HG03565 (cell line): ENCODE measurements at regions not wholly inside any gene's neighbourhood (a gene's known extent, or its start where the extent isn't known, plus 50 kb on each side); places are given as distances from the start of the nearest gene placed in this dataset.
A peak's percentile ranks its signal among the peaks of the same experiment; 100 is the strongest.
"Not testable (repeated sequence)": the region's sequence is repeated elsewhere in the genome, so short reads cannot be mapped to it uniquely, and the experiment has no call there.

Experiments used
- ATAC-seq: cut with Tn5 transposase; IDR thresholded peaks from one replicate; pipeline ENCODE4 v1.9.1; 2021; ENCODE audit warnings: mild to moderate bottlenecking, moderate library complexity; ENCODE audit not compliant: unreplicated experiment

DNA sequence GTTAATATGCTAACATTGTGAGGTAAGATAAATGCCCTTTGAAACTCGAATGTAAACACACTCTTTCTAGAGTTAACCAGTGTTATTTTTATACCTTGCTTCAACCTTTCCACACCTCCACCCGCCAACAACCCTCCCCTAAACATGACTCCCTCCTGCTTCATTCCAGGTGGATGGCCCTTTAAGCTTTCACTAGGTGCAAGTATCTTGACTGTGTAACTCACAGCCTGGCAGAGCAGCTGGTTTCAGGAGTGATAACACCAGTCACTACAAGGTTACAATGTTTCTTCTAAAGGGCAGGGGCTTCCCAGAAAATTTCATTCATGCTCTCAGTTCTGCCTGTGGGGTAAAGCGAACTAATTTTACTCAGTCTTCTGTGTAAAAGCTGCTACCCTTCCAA lies 318.1 kb upstream of the FRG1 start:
- peak; percentile 56 for ATAC-seq

DNA sequence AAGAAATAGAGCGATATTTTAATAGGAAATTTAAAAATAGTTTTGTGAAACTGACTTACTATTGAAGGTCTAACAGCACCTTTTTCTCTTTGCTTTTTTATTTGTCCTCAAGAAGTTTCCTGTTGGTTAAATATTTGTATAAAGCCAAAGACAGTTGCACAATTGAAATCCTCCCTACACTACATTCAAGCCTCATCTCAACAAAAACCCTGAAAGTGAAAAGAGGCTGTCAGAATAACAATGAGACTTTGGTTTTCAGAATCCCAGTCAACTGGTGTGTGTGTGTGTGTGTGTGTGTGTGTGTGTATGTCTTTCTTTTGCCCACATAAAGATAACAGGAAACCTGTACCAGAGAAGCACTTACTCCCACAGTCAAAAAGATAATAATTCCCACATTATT lies 313.6 kb upstream of the FRG1 start:
- not testable (repeated sequence) for ATAC-seq

DNA sequence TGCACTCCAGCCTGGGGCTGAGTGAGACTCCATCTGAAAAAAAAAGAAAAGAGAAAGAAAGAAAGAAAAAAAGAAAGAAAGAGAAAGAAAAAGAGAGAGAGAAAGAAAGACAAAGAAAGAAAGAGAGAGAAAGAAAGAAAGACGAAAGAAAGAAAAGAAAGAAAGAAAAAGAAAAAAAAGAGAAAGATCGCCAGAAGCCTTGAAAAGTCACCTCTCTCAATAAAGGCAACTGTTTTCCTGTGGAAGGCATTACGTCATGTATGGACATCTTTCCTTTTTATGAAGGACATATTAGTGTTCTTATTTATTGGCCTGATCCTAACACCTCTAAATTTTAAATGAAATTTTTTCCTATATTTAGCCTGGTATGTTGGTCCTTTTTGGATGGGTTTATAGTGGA lies 310.9 kb upstream of the FRG1 start:
- ATAC-seq = not testable (repeated sequence)

DNA sequence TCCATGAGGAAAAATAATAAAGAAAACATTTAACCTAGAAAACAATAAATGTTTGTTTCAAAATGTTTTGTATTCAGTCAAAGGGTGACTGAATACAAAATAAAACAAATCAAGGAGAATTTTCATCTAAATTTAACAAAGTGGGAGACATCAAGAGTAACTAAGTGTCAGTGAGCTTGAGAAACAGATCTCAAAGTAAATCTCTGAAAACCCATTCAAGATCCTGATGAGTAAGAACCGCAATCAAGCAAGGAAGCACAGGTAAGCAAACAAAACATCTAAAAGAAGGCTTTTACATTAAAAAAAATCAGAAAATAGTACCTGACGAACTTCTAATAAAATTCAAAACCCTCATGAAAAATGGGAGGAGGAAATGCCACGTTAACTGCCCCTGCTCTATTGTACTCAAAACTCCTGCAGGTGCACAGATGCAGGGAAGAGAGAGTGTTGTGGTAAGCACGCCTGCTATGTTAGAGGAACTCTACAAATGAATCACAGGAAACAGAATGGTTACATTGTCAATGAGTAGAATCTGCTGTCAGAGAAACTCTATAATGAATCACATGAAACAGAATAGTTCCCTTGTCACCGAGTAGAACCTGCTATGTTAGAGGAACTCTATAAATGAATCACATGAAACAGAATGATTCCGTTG lies 309.6 kb upstream of the FRG1 start:
- peak; percentile 95 for ATAC-seq

GRCh38 chr4:189631568-189631916 lies 309.1 kb upstream of the FRG1 start:
- peak; percentile 25 for ATAC-seq

- ATAC-seq = not testable (repeated sequence)
Measured at GRCh38 chr4:189650436-189650835, 290.2 kb upstream of the FRG1 start.

GRCh38 chr4:189653130-189653653 lies 287.5 kb upstream of the FRG1 start:
- not testable (repeated sequence) for ATAC-seq

- not testable (repeated sequence) for ATAC-seq
Measured at GRCh38 chr4:189653983-189654382, 286.7 kb upstream of the FRG1 start.

DNA sequence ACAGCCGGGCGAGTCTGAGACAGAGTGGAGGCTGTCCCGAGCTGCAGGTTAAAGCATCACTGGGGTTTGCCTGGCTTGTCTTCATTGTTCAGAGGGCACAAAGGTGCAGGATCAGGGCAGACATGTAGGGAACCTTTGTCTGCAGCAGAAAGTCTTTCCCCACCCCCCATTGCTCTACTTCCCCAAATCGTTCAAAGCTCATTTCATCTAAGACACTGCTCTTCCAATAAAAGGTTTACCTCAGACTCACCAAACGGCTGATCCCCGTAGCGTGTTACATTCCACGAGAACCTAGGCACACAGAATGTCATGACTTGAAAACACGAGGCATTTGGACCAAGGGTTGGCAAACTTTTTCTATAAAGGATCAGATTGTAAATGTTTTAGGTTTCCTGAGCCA lies 286.3 kb upstream of the FRG1 start:
- ATAC-seq = not testable (repeated sequence)

- ATAC-seq = not testable (repeated sequence)
Measured at GRCh38 chr4:189655817-189656216, 284.9 kb upstream of the FRG1 start.

DNA sequence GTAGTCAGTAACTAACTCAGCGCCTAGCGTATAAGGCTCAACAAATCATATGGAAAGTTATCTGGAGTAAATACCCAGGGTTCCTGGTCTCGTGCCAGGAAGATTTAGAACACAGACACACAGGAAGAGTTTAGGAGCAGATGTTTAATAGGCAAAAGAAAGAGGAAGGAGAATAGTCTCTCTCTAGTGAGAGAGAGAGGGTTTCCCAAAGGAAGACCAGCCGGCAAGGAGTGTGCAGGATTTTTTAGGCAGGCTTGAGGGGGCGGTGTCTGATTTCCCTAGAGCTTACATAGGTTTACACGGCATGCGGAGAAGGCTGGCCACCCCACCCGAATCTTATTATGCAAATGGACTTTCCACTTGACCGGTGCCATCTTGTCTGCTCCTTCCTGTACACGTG lies 284.0 kb upstream of the FRG1 start:
- no peak for ATAC-seq

GRCh38 chr4:189658259-189658658 lies 282.4 kb upstream of the FRG1 start:
- ATAC-seq = not testable (repeated sequence)

DNA sequence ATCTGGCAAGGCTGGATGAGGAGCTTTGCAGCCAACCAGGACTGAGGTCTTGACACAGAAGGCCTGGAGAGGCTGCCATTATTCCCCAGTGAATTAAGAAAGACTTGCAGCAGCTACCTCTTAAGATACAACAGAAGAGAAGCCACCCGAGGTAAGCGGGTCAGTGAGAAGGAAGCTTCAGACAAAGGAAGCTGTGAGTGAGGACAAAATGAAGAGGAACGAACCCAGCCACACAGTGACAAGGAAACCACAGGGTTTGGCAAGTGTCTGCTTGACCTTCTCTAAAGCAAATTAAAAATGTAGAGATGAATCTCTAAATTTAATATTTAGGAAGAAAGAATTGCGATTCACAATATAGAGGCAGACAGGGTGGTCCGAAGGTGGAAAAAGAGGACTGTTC lies 281.8 kb upstream of the FRG1 start:
- ATAC-seq = not testable (repeated sequence)

GRCh38 chr4:189659287-189659686 lies 281.4 kb upstream of the FRG1 start:
- no peak for ATAC-seq

DNA sequence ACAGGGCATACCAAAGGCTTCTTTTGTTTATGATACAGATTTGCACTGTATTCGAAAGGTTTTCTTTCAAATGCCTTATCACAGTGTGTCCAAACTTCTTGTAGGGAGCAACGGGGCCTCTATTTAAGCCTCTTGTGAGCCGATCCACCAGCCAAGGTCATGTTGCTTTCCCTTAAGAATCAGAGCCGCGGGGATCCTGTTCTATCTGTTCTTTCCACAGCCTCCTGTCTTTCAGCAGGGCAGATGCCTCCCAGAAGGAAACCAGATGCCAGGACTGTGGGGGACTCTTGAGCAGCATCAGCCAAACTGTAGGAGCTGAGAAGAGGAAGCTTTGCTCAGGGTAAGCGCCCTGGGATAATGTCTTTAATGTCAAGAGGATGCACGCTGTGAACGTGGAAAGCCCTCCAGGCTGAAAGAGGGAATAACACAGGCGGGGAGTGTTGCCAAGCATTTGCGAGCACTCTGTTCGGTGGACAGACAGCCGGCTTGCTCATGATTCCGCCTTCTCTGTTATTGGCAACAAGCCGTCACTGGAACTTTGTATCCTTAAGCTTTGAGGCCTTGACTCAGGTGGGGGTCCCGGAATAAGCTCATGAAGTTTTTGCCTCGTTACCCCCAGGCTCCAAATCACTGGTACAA lies 279.8 kb upstream of the FRG1 start:
- ATAC-seq = no peak

GRCh38 chr4:189664693-189665250 lies 275.9 kb upstream of the FRG1 start:
- ATAC-seq = no peak

- ATAC-seq = not testable (repeated sequence)
Measured at GRCh38 chr4:189665712-189666305, 274.9 kb upstream of the FRG1 start.

DNA sequence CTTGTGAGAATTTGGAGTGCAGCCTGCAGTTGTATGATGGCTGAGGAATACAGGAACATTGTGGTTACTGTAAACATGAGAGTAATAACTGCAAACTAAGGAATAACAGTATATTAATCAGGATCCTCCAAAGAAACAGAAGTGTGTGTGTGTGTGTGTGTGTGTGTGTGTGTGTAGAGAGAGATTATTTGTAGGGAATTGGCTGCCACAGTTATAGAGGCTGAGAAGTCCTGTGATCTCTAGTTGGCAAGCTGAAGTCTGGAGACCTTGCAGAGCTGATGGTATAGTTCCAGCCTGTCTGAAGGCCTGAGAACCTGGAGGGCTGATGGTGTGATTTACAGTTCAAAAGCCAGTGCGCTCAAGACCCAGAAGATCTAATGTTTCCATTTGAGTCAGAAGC lies 273.3 kb upstream of the FRG1 start:
- ATAC-seq = not testable (repeated sequence)

- not testable (repeated sequence) for ATAC-seq
Measured at GRCh38 chr4:189697675-189698245, 242.9 kb upstream of the FRG1 start.

- not testable (repeated sequence) for ATAC-seq
Measured at GRCh38 chr4:189703000-189703399, 237.7 kb upstream of the FRG1 start.

DNA sequence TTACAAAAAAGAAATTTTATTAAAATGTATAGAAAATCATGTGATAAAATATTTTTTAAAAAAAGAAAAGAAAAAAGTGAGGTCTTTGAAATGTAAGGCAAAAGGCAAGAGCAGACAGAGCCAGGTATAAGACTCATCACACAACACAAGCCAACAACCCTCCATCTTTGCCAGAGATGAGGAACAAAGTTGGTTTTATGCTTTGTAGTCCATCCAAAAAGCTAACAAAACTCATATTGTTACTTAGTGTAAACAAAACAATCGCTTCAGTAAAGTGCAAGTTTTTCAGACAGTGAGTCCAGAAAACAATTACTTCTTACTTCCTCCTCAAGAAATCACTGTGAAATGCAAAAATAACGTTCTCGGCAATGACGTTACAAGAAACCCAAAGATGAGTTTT lies 233.9 kb upstream of the FRG1 start:
- ATAC-seq = peak; percentile 10
